ENCODE measurements at regions not wholly inside any gene's neighbourhood (a gene's known extent, or its start where the extent isn't known, plus 50 kb on each side); places are given as distances from the start of the nearest gene placed in this dataset.

GRCh38 chr5:135715267-135716055, 119.0 kb upstream of the SLC25A48 start:
- H3K4me3 Mint-ChIP-seq, result no peak overlapping the region
- H3K9me3 Mint-ChIP-seq, result no peaks in the 10 kb centered on the region
- no peaks in the 10 kb centered on the region for H3K36me3 Mint-ChIP-seq (ENCODE audit: low read depth)
- no peak overlapping the region for H3K27ac Mint-ChIP-seq
- no peaks in the 10 kb centered on the region for H3K27me3 Mint-ChIP-seq
- ATAC-seq, result no peak
- H3K4me1 Mint-ChIP-seq, result no peaks in the 10 kb centered on the region
- no peak for DNase-seq

GRCh38 chr5:135714126-135714894, 120.2 kb upstream of the SLC25A48 start:
- no peak overlapping the region for H3K4me3 Mint-ChIP-seq
- no peaks in the 10 kb centered on the region for H3K27me3 Mint-ChIP-seq
- no peaks in the 10 kb centered on the region for H3K4me1 Mint-ChIP-seq
- no peak for ATAC-seq
- H3K36me3 Mint-ChIP-seq (ENCODE audit: low read depth), result no peaks in the 10 kb centered on the region
- no peak overlapping the region for H3K27ac Mint-ChIP-seq
- H3K9me3 Mint-ChIP-seq, result no peaks in the 10 kb centered on the region
- no peak for DNase-seq

- no peak overlapping the region for H3K27ac Mint-ChIP-seq
- DNase-seq, result no peak
- H3K4me3 Mint-ChIP-seq, result no peak overlapping the region
- ATAC-seq, result no peak
- no peaks in the 10 kb centered on the region for H3K9me3 Mint-ChIP-seq
- no peaks in the 10 kb centered on the region for H3K36me3 Mint-ChIP-seq (ENCODE audit: low read depth)
- no peaks in the 10 kb centered on the region for H3K27me3 Mint-ChIP-seq
- H3K4me1 Mint-ChIP-seq, result no peaks in the 10 kb centered on the region
Observed at GRCh38 chr5:135713161-135713915, 121.1 kb upstream of the SLC25A48 start.

GRCh38 chr5:135711911-135712310, 122.6 kb upstream of the SLC25A48 start:
- Mint-ChIP-seq H3K36me3 (ENCODE audit: low read depth) (no peaks in the 10 kb centered on the region), H3K4me3 (no peak overlapping the region), H3K9me3 (no peaks in the 10 kb centered on the region), H3K27ac (no peak overlapping the region), H3K27me3 (no peaks in the 10 kb centered on the region), H3K4me1 (no peaks in the 10 kb centered on the region)
- no peak for ATAC-seq
- DNase-seq, result no peak

- no peak overlapping the region for H3K27ac Mint-ChIP-seq
- no peaks in the 10 kb centered on the region for H3K27me3 Mint-ChIP-seq
- no peaks in the 10 kb centered on the region for H3K4me1 Mint-ChIP-seq
- H3K9me3 Mint-ChIP-seq, result no peaks in the 10 kb centered on the region
- DNase-seq (no peak), ATAC-seq (no peak)
- no peaks in the 10 kb centered on the region for H3K36me3 Mint-ChIP-seq (ENCODE audit: low read depth)
- no peak overlapping the region for H3K4me3 Mint-ChIP-seq
Observed at GRCh38 chr5:135710045-135710675, 124.3 kb upstream of the SLC25A48 start.

- Mint-ChIP-seq H3K36me3 (ENCODE audit: low read depth) (no peaks in the 10 kb centered on the region), H3K4me1 (no peaks in the 10 kb centered on the region), H3K9me3 (no peaks in the 10 kb centered on the region), H3K4me3 (no peak overlapping the region), H3K27ac (no peak overlapping the region), H3K27me3 (no peaks in the 10 kb centered on the region)
- no peak for DNase-seq
- no peak for ATAC-seq
Observed at GRCh38 chr5:135709208-135709575, 125.3 kb upstream of the SLC25A48 start.

GRCh38 chr5:135708481-135709207, 125.8 kb upstream of the SLC25A48 start:
- H3K27ac Mint-ChIP-seq, result no peak overlapping the region
- no peaks in the 10 kb centered on the region for H3K27me3 Mint-ChIP-seq
- H3K4me3 Mint-ChIP-seq, result no peak overlapping the region

GRCh38 chr5:135707302-135707701, 127.2 kb upstream of the SLC25A48 start:
- H3K4me3 Mint-ChIP-seq, result no peak overlapping the region
- DNase-seq, result no peak
- no peaks in the 10 kb centered on the region for H3K4me1 Mint-ChIP-seq
- H3K36me3 Mint-ChIP-seq (ENCODE audit: low read depth), result no peaks in the 10 kb centered on the region
- H3K9me3 Mint-ChIP-seq, result no peaks in the 10 kb centered on the region
- H3K27me3 Mint-ChIP-seq, result no peaks in the 10 kb centered on the region
- no peak overlapping the region for H3K27ac Mint-ChIP-seq
- ATAC-seq, result no peak

More at GRCh38 chr5:135708481-135709207, 125.8 kb upstream of the SLC25A48 start:
- DNase-seq (no peak), ATAC-seq (no peak)
- Mint-ChIP-seq H3K4me1 (no peaks in the 10 kb centered on the region), H3K36me3 (ENCODE audit: low read depth) (no peaks in the 10 kb centered on the region), H3K9me3 (no peaks in the 10 kb centered on the region)

GRCh38 chr5:135706893-135707292, 127.6 kb upstream of the SLC25A48 start:
- Mint-ChIP-seq H3K4me3 (no peak overlapping the region), H3K27me3 (no peaks in the 10 kb centered on the region), H3K27ac (no peak overlapping the region), H3K36me3 (ENCODE audit: low read depth) (no peaks in the 10 kb centered on the region), H3K4me1 (no peaks in the 10 kb centered on the region), H3K9me3 (no peaks in the 10 kb centered on the region)
- no peak for DNase-seq
- no peak for ATAC-seq

- Mint-ChIP-seq H3K36me3 (ENCODE audit: low read depth) (no peaks in the 10 kb centered on the region), H3K27ac (no peak overlapping the region), H3K9me3 (no peaks in the 10 kb centered on the region), H3K4me3 (no peak overlapping the region), H3K4me1 (no peaks in the 10 kb centered on the region), H3K27me3 (no peaks in the 10 kb centered on the region)
- ATAC-seq (no peak), DNase-seq (no peak)
Observed at GRCh38 chr5:135706474-135706873, 127.7 kb upstream of the CXCL14 start.

GRCh38 chr5:135705941-135706466, 127.2 kb upstream of the CXCL14 start:
- Mint-ChIP-seq H3K27me3 (no peaks in the 10 kb centered on the region), H3K9me3 (no peaks in the 10 kb centered on the region), H3K36me3 (ENCODE audit: low read depth) (no peaks in the 10 kb centered on the region), H3K27ac (no peak overlapping the region), H3K4me1 (no peaks in the 10 kb centered on the region), H3K4me3 (no peak overlapping the region)
- no peak for ATAC-seq
- DNase-seq, result no peak

- no peak for ATAC-seq
- Mint-ChIP-seq H3K4me3 (no peak overlapping the region), H3K27me3 (no peaks in the 10 kb centered on the region), H3K27ac (no peak overlapping the region), H3K36me3 (ENCODE audit: low read depth) (no peaks in the 10 kb centered on the region), H3K4me1 (no peaks in the 10 kb centered on the region), H3K9me3 (no peaks in the 10 kb centered on the region)
- no peak for DNase-seq
Observed at GRCh38 chr5:135705141-135705631, 126.4 kb upstream of the CXCL14 start.

GRCh38 chr5:135704616-135705015, 125.8 kb upstream of the CXCL14 start:
- H3K36me3 Mint-ChIP-seq (ENCODE audit: low read depth), result no peaks in the 10 kb centered on the region
- H3K9me3 Mint-ChIP-seq, result no peaks in the 10 kb centered on the region
- H3K4me3 Mint-ChIP-seq, result no peak overlapping the region
- ATAC-seq, result no peak
- no peak for DNase-seq
- no peak overlapping the region for H3K27ac Mint-ChIP-seq
- no peaks in the 10 kb centered on the region for H3K27me3 Mint-ChIP-seq
- no peaks in the 10 kb centered on the region for H3K4me1 Mint-ChIP-seq

Measured in activated naive CD8-positive, alpha-beta T cell treated with anti-CD3 and anti-CD28 coated beads, Interleukin-2, amount 50 U/mL, for 24 hours (primary cell).